GM11168 (cell line): ENCODE measurements at regions not wholly inside any gene's neighbourhood (a gene's known extent, or its start where the extent isn't known, plus 50 kb on each side); places are given as distances from the start of the nearest gene placed in this dataset.

Source experiments
- in situ Hi-C: fragments of 300-500 bp; cut with MboI; formaldehyde crosslinking; loops from one replicate; pipeline ENCODE4 v1.12.0; 2022; ENCODE audit warnings: low sequenced_read_pairs; ENCODE audit not compliant: unreplicated experiment

DNA sequence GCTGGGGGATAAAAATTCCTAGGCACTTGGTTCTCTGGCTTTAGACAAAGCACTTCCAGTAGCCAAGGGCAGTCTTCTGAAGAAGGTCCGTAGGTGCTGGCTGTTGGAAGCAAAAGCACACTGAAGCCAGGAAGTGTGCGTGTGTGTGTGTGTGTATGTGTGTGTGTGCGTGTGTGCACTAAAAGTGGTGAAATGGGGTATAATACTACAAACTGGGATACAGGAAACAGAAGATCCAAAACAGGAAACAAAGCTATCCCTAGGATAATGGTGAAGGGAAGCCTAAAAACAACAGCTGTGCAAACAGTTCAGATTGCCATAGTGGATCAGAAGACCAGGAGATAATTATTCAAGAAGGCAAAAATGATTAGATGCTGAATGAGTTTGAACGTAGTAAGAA is 103.4 kb downstream of the IL20RB start:
- in situ Hi-C loops, result no loop called here

DNA sequence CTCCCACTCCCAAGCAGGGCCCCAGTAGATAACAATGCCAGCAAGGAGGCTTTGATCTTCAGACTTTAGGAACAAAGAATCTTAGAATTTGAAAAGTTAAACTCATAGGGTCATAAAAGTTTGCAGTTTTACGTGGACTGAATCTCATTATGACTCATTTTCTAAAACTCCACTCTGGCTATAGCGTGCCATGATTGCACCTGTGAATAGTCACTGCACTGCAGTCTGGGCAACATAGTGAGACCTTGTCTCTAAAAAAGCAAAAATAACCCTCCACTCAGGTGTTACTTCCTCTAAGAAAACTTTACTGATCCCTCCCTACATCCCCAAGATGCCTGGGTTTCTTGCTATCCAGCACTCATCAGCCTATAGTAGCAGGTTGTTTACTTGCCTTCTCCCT is 104.5 kb downstream of the IL20RB start:
- in situ Hi-C loops, result no loop called here

DNA sequence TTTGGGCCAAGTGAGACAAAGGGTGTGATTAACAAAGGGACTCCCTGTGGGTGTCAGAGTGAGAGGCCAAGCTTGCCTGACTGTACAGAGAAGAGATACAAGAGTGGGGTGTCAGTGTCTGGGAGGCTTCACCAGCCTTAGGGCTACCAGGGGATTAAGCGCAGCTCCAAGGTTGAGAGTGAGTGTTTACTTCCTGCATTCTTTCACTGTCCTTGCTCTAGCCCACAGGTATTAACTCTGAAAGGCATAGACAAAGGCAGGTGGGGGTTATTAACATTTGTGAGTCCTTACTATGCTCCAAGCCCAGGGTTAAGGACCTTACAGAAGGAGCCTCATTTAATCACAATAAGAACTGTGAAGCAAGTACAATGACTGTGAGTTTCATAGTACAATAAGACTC is 107.6 kb downstream of the IL20RB start:
- in situ Hi-C loops, result no loop called here

- in situ Hi-C loops, result no loop called here
Measured at GRCh38 chr3:137066092-137066491, 108.3 kb downstream of the IL20RB start.

GRCh38 chr3:137071104-137071503 is 113.3 kb downstream of the IL20RB start:
- in situ Hi-C loops, result no loop called here

- in situ Hi-C loops, result no loop called here
Measured at GRCh38 chr3:137075020-137075419, 117.2 kb downstream of the IL20RB start.

DNA sequence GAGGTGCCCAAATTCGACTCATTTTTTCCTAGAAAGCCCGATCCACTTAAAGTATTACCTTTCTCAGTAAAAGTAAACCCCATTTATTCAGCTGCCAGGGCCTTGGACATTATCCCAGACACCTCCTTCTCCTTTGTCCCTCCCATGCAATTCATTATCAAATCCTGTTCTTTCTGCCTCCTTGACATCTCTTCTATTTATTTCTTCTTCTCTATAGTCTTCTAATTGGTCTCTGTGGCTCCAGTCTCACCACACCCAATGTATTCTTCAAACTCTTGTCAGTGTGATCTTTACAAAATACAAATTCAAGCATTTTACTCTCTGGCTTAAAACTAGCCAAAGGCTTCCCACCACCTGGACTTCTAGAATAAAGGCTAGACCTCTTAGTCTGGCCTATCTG is 120.3 kb downstream of the IL20RB start:
- in situ Hi-C loops, result no loop called here

DNA sequence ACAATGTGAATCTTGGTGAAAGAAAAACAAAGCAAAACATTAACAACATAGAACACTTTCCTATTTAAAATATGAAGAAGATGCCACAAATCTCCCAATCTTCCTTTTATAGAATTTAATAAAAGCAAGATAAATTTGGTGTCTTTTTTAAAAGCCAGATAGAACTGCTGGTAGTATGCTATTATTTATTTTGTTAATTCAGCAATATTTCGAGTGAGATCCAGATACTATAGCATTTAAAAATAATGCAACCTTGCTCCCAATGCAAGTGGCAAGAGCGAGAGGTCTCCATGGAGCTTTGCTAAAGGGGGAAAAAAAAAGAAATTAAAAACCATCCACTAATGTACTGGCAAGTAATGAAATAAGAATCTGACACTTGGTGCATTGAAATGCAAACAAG is 121.8 kb downstream of the IL20RB start:
- in situ Hi-C loops, result no loop called here

DNA sequence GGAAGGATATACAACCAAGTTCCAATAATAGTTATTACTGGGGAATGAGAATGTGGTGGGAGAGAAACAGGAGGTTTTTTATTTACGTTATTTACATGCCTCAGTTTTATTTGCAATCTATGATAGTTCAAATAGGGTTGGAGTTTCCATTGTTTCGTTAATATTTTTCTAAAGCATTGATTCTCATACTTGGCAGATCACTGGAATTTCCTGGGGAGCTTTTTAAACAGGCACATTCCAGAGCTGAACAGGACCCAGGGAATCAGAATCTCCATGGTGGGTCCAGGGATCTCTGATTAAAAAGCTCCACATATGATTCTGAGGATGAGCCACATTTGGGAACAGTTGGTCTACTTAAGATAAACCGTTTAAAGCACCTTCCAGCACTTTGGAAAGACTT is 123.9 kb downstream of the IL20RB start:
- in situ Hi-C loops, result no loop called here

GRCh38 chr3:137082763-137083162 is 125.0 kb downstream of the IL20RB start:
- in situ Hi-C loops, result no loop called here

- in situ Hi-C loops, result no loop called here
Measured at GRCh38 chr3:137083332-137083731, 125.5 kb downstream of the IL20RB start.

DNA sequence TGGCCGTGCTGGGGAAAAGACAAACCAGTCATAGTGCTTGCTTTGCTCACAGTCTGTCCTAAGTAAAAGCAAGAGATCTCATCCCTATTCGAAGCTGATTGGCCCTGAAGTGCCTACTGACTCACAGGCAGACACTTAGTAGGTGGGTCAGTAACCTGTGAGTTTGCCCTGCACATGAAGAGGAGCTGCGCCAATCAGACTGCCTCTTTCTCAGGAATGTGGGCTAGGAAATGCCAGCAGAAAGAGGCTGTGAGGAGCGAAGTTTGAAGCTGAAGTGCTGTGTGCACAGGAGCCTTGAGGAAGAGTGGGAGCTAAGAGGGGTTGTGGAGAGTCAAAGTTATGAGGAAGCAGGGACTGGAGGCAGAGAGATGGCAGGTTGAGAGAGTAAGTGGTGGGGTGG is 126.8 kb downstream of the IL20RB start:
- in situ Hi-C loops, result no loop called here

DNA sequence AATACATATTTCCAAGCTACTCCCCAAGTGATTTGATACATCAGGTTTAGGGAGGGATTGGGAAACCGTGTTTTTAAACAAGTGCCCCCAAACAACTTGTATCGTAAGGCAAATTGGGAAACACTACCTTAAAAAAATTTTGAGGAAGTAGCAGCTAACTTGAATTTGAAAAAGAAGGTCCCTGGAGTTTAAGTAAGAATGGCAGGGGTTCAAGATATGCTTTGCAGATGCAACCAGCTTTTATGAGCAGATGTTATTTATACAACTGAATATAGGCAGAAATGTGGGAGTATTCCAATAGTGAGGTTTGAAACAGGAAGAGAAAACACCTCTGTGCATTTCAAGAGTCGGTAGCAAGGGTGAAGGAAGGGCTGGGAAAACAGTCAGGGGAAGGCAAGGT is 139.6 kb downstream of the IL20RB start:
- in situ Hi-C loops, result no loop called here

GRCh38 chr3:137097852-137098251 is 140.1 kb downstream of the IL20RB start:
- in situ Hi-C loops, result no loop called here

- in situ Hi-C loops, result loop anchor here (25.0 kb wide), 2 partner anchors 588 to 838 kb away; no protein-coding TSS in a partner anchor
Measured at GRCh38 chr3:137099364-137100219, 141.8 kb downstream of the IL20RB start.

- in situ Hi-C loops, result loop anchor here (25.0 kb wide), 2 partner anchors 587 to 837 kb away; no protein-coding TSS in a partner anchor
Measured at GRCh38 chr3:137100326-137100725, 142.5 kb downstream of the IL20RB start.

DNA sequence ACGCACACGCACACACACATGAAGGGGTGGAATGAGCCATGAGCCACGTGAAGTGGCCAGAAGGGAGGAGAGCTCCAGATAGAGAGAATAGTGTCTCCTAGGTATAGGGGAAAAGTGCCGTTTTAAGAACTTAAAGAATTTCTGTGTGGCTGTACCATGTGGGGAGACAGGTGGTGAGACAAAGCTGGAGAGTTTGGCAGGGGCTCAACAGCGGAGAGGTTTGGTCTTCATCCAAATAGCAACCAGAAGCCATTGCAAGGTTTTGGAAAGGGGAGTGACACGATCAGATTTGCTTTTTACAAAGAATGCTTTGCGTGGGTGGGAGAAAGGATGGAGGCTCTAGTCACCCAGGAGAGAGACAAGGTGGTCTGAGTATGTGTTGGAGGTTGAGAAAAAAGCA is 146.0 kb downstream of the IL20RB start:
- in situ Hi-C loops, result loop anchor here (25.0 kb wide), 2 partner anchors 584 to 834 kb away; no protein-coding TSS in a partner anchor

GRCh38 chr3:137105277-137105977 is 147.6 kb downstream of the IL20RB start:
- in situ Hi-C loops, result loop anchor here (25.0 kb wide), 2 partner anchors 582 to 832 kb away; no protein-coding TSS in a partner anchor

- in situ Hi-C loops, result loop anchor here (25.0 kb wide), 2 partner anchors 581 to 831 kb away; no protein-coding TSS in a partner anchor
Measured at GRCh38 chr3:137106612-137107240, 148.9 kb downstream of the IL20RB start.

- in situ Hi-C loops, result loop anchor here (25.0 kb wide), 2 partner anchors 578 to 828 kb away; no protein-coding TSS in a partner anchor
Measured at GRCh38 chr3:137108699-137109440, 151.1 kb downstream of the IL20RB start.
